Umbilical cord (tissue), 1 donor: ENCODE measurements at regions not wholly inside any gene's neighbourhood (a gene's known extent, or its start where the extent isn't known, plus 50 kb on each side); places are given as distances from the start of the nearest gene placed in this dataset.
"Not testable (repeated sequence)": the region's sequence is repeated elsewhere in the genome, so short reads cannot be mapped to it uniquely, and the experiment has no call there.

Experiments used
- DNase-seq: peaks from one replicate; pipeline ENCODE4 v3.0.0-alpha.2; 2015; ENCODE audit warnings: low spot score

GRCh38 chr10:6737080-6737641, 157.1 kb upstream of the PRKCQ start:
- peak; percentile 31 for DNase-seq

- no peak for DNase-seq
Measured at GRCh38 chr10:6734286-6734685, 154.2 kb upstream of the PRKCQ start.

- DNase-seq: no peak
Measured at GRCh38 chr10:6729861-6730344, 149.8 kb upstream of the PRKCQ start.

GRCh38 chr10:6729071-6729774, 149.1 kb upstream of the PRKCQ start:
- no peak for DNase-seq

GRCh38 chr10:6726924-6727323, 146.8 kb upstream of the PRKCQ start:
- DNase-seq: no peak

GRCh38 chr10:6722616-6723004, 142.5 kb upstream of the PRKCQ start:
- no peak for DNase-seq

GRCh38 chr10:6721964-6722615, 142.0 kb upstream of the PRKCQ start:
- DNase-seq: peak; percentile 46

- DNase-seq: peak; percentile 77
Measured at GRCh38 chr10:6721480-6721879, 141.4 kb upstream of the PRKCQ start.

GRCh38 chr10:6719561-6719960, 139.5 kb upstream of the PRKCQ start:
- no peak for DNase-seq

- DNase-seq: no peak
Measured at GRCh38 chr10:6718550-6718949, 138.5 kb upstream of the PRKCQ start.

- DNase-seq: no peak
Measured at GRCh38 chr10:6716516-6716915, 136.4 kb upstream of the PRKCQ start.

GRCh38 chr10:6713716-6714115, 133.6 kb upstream of the PRKCQ start:
- no peak for DNase-seq

GRCh38 chr10:6713120-6713519, 133.0 kb upstream of the PRKCQ start:
- DNase-seq: no peak

- DNase-seq: no peak
Measured at GRCh38 chr10:6711881-6712280, 131.8 kb upstream of the PRKCQ start.

- DNase-seq: no peak
Measured at GRCh38 chr10:6711408-6711841, 131.3 kb upstream of the PRKCQ start.

GRCh38 chr10:6707352-6707751, 127.3 kb upstream of the PRKCQ start:
- no peak for DNase-seq

- no peak for DNase-seq
Measured at GRCh38 chr10:6706725-6707124, 126.6 kb upstream of the PRKCQ start.

GRCh38 chr10:6704896-6705295, 124.8 kb upstream of the PRKCQ start:
- DNase-seq: no peak

- DNase-seq: not testable (repeated sequence)
Measured at GRCh38 chr10:6702833-6703232, 122.8 kb upstream of the PRKCQ start.

GRCh38 chr10:6702030-6702429, 122.0 kb upstream of the PRKCQ start:
- DNase-seq: no peak

- DNase-seq: no peak
Measured at GRCh38 chr10:6701289-6701688, 121.2 kb upstream of the PRKCQ start.

- DNase-seq: no peak
Measured at GRCh38 chr10:6700066-6700465, 120.0 kb upstream of the PRKCQ start.

GRCh38 chr10:6699336-6699735, 119.3 kb upstream of the PRKCQ start:
- no peak for DNase-seq
